Choroid plexus epithelial cell (primary cell): ENCODE measurements at regions not wholly inside any gene's neighbourhood (a gene's known extent, or its start where the extent isn't known, plus 50 kb on each side); places are given as distances from the start of the nearest gene placed in this dataset.
A peak's percentile ranks its signal among the peaks of the same experiment; 100 is the strongest.

Experiments
- DNase-seq: peaks from one replicate; pipeline ENCODE4 v3.0.0-alpha.2; 2010; ENCODE audit warnings: low read depth
- H3K4me3 ChIP-seq: 2 replicates; pipeline ENCODE4 v1.5.1; 2011; ENCODE audit warnings: low read depth, mild to moderate bottlenecking, control low read depth, low read length, moderate library complexity
- TF ChIP-seq, protein P1 (sequence below): conservative IDR thresholded peaks from 2 replicates; pipeline ENCODE4 v1.5.1; 2011; ENCODE audit warnings: low read depth, mild to moderate bottlenecking, control low read depth, inconsistent platforms, low read length, moderate library complexity

DNA sequence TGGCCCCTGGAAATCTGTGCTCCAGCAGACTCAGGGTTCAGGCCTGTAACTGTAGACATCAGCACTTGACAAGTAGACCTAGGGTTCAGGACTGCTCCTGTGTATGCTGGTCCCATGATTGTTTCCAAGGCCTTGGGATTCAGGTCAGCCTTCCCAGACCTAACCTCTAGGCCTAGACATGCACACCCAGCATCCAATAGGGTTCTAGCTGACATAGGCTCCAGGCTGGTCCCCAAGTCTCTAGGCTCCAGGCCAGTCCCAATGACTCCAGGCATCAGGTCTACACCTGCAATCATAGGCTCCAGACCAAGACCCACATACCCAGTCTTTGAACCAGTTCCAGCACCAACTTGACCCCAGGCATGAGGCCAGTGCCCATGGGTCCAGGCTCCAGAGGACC is 166.2 kb upstream of the GRIA4 start:
- TF ChIP-seq, protein P1, sequence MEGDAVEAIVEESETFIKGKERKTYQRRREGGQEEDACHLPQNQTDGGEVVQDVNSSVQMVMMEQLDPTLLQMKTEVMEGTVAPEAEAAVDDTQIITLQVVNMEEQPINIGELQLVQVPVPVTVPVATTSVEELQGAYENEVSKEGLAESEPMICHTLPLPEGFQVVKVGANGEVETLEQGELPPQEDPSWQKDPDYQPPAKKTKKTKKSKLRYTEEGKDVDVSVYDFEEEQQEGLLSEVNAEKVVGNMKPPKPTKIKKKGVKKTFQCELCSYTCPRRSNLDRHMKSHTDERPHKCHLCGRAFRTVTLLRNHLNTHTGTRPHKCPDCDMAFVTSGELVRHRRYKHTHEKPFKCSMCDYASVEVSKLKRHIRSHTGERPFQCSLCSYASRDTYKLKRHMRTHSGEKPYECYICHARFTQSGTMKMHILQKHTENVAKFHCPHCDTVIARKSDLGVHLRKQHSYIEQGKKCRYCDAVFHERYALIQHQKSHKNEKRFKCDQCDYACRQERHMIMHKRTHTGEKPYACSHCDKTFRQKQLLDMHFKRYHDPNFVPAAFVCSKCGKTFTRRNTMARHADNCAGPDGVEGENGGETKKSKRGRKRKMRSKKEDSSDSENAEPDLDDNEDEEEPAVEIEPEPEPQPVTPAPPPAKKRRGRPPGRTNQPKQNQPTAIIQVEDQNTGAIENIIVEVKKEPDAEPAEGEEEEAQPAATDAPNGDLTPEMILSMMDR, result no peak
- H3K4me3 ChIP-seq, result no peak overlapping the region
- DNase-seq, result no peak

DNA sequence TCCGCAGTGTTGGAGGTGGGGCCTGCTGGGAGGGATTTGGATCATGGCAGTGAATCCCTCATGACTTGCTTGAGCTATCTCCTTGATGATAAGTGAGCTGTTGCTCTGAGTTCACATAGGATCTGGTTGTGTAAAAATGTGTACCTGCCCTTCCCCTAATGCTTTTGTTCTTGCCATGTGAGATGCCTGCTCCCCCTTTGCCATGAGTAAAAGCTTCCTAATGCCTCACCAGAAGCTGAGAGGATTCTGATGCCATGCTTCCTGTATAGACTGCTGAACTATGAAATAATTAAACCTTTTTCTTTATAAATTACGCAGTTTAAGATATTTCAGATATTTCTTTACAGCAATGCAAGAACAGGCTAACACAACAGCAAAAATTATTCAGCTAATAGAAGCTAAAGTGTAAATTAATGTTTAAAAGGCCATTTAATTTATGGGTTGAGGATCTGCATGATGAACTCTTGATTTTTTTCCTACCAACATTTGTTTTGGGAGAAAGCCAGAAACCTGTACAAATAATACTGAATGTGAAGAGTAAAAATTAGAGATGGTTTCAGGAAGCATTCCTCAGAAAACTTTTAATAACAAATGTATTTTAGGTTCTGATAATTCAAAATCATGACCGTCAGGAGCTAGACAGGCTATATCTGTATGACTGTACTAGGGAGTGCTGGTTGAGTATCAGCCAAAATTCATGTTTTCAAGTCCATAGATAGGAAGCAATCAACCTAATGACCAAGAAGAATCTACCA is 177.5 kb upstream of the GRIA4 start:
- H3K4me3 ChIP-seq, result no peak overlapping the region
- TF ChIP-seq, protein P1, result no peak
- no peak for DNase-seq

DNA sequence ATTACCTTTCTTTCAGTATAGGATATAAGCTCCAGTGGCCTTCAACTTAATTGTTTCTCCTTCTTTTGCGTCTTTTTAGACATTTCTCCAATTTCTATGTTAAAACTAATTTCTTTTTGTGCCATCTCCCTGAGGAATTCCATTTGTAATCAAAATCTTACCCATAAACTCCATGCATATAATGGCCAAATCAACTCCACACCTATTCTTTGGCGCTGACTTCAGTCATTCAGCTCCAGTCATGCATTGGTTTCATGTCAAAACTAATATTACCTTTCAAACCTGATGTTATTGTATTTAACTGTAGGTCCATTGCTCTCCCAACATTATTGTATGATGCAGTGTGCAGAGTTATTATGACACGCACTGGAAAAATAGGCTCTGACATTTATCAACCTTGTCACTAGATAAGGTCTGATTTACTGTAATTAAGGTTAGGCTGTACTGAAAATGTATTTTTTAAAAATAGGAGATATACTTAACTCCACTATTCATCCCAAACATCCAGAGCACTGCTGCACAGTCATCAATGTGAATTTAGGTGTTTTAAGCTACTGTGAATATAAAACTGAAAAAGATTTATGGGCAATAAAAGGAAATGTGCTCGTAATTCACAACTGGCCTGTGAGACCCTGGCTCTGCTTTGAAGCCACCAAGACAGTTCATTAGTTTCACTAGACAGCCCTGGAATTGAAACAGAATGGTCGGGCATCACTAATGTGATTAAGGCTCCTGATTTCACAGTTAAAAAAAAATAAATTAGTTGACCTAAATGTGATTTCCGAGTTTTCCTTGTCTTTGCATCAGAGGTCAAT is 180.6 kb upstream of the GRIA4 start:
- TF ChIP-seq, protein P1, result no peak
- DNase-seq, result no peak
- H3K4me3 ChIP-seq, result no peak overlapping the region

DNA sequence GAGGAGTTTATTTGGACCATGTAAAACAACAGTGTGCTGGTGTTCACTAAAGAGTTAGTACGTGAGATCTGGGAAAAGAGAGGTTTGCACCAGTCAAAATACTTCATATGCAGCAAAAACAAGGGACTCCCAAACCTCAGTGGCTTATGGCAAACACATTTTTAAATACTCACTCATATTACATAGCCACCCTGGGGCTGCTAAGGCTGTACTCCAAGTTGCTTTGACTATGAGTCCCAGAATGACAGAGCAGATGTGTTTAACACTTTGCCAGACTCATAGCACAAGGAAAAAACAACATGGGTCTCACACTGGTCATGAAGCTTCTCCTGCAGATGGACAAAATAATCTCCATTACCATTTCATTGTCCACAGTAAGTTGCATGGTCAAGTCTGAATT is 202.8 kb upstream of the GRIA4 start:
- TF ChIP-seq, protein P1, result no peak
- DNase-seq, result no peak
- no peak overlapping the region for H3K4me3 ChIP-seq

DNA sequence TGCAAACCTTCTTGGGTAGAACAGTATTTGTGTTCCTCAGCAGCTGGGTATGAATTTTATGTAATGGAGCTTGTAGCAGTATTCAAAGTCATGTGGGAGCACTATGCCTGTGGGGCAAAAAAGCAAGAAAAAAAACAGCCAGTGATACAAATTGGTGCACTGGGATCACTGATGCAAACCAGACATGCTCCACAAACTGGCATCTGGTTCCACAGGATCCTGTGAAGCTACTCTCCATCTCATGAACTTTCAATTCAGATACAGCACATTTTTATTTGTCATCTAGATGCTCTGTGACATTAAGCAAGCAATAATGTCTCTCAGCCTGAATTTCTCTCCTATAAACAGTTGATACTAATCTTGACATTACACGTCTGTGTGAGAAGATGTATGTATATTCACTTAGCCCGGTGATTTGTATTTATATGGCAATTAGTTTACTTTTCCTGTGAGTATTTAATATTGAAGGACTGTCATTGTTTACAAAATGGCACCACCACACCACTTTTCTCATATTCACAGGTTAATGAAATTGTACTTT is 208.5 kb upstream of the GRIA4 start:
- no peak for DNase-seq
- no peak overlapping the region for H3K4me3 ChIP-seq
- TF ChIP-seq, protein P1, result no peak

DNA sequence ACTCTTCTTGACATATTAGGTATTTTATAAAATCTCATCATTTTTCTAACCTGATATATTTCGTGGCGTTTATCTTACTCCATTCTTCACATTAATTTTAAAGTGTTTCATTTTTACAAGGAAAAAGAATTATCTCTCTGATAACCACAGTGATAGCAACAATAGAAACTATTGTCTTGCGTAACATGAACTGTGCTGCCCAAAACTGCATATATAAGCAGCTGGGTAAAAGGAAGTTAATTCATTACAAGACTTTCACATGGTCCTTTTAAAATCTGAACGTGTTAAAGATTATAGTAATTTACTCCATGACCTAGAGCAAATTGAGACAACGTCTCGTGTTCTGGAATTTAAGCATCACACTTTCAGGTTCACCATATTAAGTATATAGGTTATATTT is 210.4 kb upstream of the GRIA4 start:
- TF ChIP-seq, protein P1, result no peak
- no peak overlapping the region for H3K4me3 ChIP-seq
- peak; percentile 1 for DNase-seq
